Keratinocyte (primary cell): ENCODE measurements at regions not wholly inside any gene's neighbourhood (a gene's known extent, or its start where the extent isn't known, plus 50 kb on each side); places are given as distances from the start of the nearest gene placed in this dataset.

Experiments
- EZH2 ChIP-seq: IDR thresholded peaks from one replicate; pipeline ENCODE4 v1.6.1; 2012; ENCODE audit warnings: inconsistent platforms, mild to moderate bottlenecking, low read length, moderate library complexity
- TF ChIP-seq, protein P1 (sequence below), 3 experiments: IDR thresholded peaks in 1 of 3; conservative IDR thresholded peaks in 1 of 3; optimal IDR thresholded peaks in 1 of 3; 2 replicates in 2 of 3; 3 replicates in 1 of 3; pipeline versions ENCODE3 to v1.5.1; 2011; ENCODE audit warnings: low read length in 3 of 3, mild to moderate bottlenecking in 3 of 3, moderate library complexity in 2 of 3, control low read depth in 1 of 3, inconsistent platforms in 1 of 3; ENCODE audit not compliant: insufficient read depth in 2 of 3; ENCODE audit errors: extremely low read depth in 1 of 3

GRCh38 chr1:79655876-79656275 is 649.3 kb upstream of the ADGRL4 start:
- TF ChIP-seq, protein P1, sequence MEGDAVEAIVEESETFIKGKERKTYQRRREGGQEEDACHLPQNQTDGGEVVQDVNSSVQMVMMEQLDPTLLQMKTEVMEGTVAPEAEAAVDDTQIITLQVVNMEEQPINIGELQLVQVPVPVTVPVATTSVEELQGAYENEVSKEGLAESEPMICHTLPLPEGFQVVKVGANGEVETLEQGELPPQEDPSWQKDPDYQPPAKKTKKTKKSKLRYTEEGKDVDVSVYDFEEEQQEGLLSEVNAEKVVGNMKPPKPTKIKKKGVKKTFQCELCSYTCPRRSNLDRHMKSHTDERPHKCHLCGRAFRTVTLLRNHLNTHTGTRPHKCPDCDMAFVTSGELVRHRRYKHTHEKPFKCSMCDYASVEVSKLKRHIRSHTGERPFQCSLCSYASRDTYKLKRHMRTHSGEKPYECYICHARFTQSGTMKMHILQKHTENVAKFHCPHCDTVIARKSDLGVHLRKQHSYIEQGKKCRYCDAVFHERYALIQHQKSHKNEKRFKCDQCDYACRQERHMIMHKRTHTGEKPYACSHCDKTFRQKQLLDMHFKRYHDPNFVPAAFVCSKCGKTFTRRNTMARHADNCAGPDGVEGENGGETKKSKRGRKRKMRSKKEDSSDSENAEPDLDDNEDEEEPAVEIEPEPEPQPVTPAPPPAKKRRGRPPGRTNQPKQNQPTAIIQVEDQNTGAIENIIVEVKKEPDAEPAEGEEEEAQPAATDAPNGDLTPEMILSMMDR (optimal IDR thresholded peaks at IDR 0.05 in 1 of 3, IDR thresholded peaks at IDR 0.05 in 1 of 3, conservative IDR thresholded peaks at IDR 0.05 in 1 of 3; ENCODE audit: extremely low read depth in 1 of 3, insufficient read depth in 2 of 3, low read length in 3 of 3): no peak
- TF ChIP-seq EZH2: no peak
